Peyer's patch (tissue), 4 donors: ENCODE measurements at regions not wholly inside any gene's neighbourhood (a gene's known extent, or its start where the extent isn't known, plus 50 kb on each side); places are given as distances from the start of the nearest gene placed in this dataset.

ENCODE experiments used
- DNase-seq, 3 donors: peaks; one replicate each; pipeline ENCODE4 v3.0.0-alpha.2; 2017 to 2019
- H3K27ac ChIP-seq, 4 donors: fragments of 200-600 bp; sonication (generic); one replicate each; pipeline ENCODE4 v1.5.1; 2016 to 2019
- H3K27me3 ChIP-seq, 2 donors: fragments of 200-600 bp; sonication (generic); one replicate each; pipeline ENCODE4 v1.5.1; 2019
- H3K36me3 ChIP-seq, 3 donors: fragments of 200-600 bp; sonication (generic); one replicate each; pipeline ENCODE4 v1.5.1; 2016 to 2019
- H3K4me1 ChIP-seq, 4 donors: fragments of 200-600 bp; sonication (generic); one replicate each; pipeline ENCODE4 v1.5.1; 2016 to 2019
- H3K4me3 ChIP-seq, 4 donors: fragments of 200-600 bp; sonication (generic); 1 replicate in 3 of 4; 2 replicates in 1 of 4; pipeline ENCODE4 v1.5.1; 2016 to 2019; ENCODE audit warnings: mild to moderate bottlenecking in 1 of 4
- H3K9me3 ChIP-seq, 4 donors: fragments of 200-600 bp; sonication (generic); one replicate each; pipeline ENCODE4 v1.5.1; 2016 to 2019; ENCODE audit warnings: mild to moderate bottlenecking in 1 of 4
- POLR2A ChIP-seq, 2 donors: fragments of 450-650 bp; IDR thresholded peaks; one replicate each; pipeline ENCODE4 v1.5.1; 2017; ENCODE audit warnings: antibody characterized with exemption in 2 of 2, mild to moderate bottlenecking in 2 of 2, moderate library complexity in 2 of 2
- TF ChIP-seq, protein P1 (sequence below), 6 experiments: fragments of 450-650 bp in 4 of 6; fragments of 200-600 bp in 2 of 6; sonication (generic) in 1 of 6; IDR thresholded peaks; one replicate each; pipeline ENCODE4 v1.5.1; 2017 to 2019; ENCODE audit warnings: antibody characterized with exemption in 6 of 6, mild to moderate bottlenecking in 3 of 6, moderate library complexity in 1 of 6

DNA sequence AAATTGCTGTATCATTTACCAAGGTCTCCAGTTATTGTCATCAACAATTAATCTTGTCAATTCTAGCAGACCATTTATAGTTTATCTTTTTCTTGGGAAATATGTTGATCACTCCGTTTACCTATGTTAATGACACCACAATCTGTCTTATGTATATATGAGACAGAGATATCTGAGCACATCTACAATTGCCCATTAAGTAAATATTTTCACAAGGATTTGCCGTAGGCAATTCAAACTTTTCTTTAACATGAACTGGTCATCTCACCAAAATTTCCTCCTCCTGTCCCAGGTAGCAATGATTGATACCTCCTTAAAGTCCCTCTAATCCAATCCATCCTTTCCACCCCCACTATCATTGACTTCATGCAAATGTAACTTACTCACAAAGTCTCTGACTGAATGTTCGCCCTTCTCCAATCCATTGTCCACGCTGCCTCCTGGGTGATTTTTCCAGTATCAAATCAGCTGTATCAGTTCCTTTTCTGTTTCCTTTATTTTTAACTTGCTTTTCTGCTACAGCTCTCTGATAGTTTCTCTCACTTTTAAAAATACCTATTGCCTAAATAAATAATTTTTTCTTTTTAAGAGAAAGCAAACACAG, 138.3 kb downstream of the GNAT3 start:
- Histone ChIP-seq H3K27ac (no peak overlapping the region), H3K36me3 (no peaks in the 10 kb centered on the region), H3K9me3 (no peaks in the 10 kb centered on the region), H3K4me3 (no peak overlapping the region), H3K27me3 (no peaks in the 10 kb centered on the region), H3K4me1 (no peaks in the 10 kb centered on the region)
- DNase-seq, result no peak
- TF ChIP-seq, protein P1, sequence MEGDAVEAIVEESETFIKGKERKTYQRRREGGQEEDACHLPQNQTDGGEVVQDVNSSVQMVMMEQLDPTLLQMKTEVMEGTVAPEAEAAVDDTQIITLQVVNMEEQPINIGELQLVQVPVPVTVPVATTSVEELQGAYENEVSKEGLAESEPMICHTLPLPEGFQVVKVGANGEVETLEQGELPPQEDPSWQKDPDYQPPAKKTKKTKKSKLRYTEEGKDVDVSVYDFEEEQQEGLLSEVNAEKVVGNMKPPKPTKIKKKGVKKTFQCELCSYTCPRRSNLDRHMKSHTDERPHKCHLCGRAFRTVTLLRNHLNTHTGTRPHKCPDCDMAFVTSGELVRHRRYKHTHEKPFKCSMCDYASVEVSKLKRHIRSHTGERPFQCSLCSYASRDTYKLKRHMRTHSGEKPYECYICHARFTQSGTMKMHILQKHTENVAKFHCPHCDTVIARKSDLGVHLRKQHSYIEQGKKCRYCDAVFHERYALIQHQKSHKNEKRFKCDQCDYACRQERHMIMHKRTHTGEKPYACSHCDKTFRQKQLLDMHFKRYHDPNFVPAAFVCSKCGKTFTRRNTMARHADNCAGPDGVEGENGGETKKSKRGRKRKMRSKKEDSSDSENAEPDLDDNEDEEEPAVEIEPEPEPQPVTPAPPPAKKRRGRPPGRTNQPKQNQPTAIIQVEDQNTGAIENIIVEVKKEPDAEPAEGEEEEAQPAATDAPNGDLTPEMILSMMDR (IDR thresholded peaks at IDR 0.05), result no peak
- no peak for TF ChIP-seq POLR2A (IDR thresholded peaks at IDR 0.05)

DNA sequence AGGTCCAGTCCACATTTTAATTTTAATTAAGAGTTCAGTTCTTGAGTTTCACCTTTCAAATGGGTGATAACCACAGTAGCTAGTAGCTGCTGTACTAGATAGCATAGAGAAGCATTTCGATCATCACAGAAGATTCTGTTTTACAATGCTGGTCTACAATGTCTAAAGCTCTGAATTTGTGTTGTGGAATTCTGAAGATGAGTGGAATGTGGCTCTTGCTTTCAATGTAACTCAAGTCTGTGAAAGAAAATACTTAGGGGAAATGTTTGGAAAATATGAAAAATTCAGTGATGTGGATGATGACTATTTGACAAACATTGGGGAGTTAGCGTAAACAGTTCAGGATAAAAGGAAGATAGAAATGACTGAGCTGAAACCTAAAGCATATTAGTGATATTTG, 139.4 kb downstream of the GNAT3 start:
- Histone ChIP-seq H3K9me3 (no peaks in the 10 kb centered on the region), H3K4me3 (no peak overlapping the region), H3K27ac (no peak overlapping the region), H3K27me3 (no peaks in the 10 kb centered on the region), H3K4me1 (no peaks in the 10 kb centered on the region), H3K36me3 (no peaks in the 10 kb centered on the region)
- no peak for DNase-seq
- TF ChIP-seq, protein P1 (IDR thresholded peaks at IDR 0.05), result no peak
- no peak for TF ChIP-seq POLR2A (IDR thresholded peaks at IDR 0.05)

DNA sequence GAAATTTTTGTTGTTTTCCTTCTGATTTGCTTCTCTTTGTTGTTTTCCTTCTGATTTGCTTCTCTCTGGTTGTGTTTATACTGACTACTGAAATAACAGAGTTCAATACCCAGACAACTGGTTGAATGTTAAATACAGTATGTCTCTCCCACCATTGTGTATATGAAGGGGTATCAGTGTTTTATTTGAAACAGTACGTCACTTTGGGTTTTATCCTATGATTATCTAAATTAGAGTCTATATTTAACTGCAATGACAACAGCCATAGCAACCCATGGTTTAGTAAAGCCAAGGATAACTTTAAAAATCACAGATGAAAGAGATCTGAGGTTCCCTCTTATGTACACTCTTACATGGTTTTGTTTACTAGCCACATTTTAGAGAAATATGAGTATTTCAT, 141.3 kb downstream of the GNAT3 start:
- Histone ChIP-seq H3K4me1 (no peaks in the 10 kb centered on the region), H3K27me3 (no peaks in the 10 kb centered on the region), H3K4me3 (no peak overlapping the region), H3K27ac (no peak overlapping the region), H3K36me3 (no peaks in the 10 kb centered on the region), H3K9me3 (no peaks in the 10 kb centered on the region)
- no peak for DNase-seq
- TF ChIP-seq, protein P1 (IDR thresholded peaks at IDR 0.05), result no peak
- TF ChIP-seq POLR2A (IDR thresholded peaks at IDR 0.05), result no peak

DNA sequence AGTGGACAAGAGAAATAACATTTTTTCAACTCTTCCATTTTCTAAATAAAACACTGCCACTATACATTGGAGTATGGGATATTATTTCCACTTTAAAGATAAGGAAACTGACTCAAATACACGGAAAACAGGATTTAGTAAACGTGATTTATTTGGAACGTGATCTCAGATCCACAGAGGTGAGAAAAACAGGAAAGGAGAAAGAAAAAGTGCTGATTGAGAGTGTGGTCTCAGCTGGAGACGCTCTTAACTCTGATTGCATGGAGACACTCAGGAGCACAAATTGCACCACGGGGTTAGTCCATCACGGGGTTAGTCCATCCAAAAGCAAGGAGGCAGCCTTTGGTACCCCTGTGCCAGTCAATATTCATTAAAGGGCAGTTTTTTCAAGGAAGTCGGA, 142.5 kb downstream of the GNAT3 start:
- Histone ChIP-seq H3K9me3 (no peaks in the 10 kb centered on the region), H3K4me3 (no peak overlapping the region), H3K27ac (no peak overlapping the region), H3K4me1 (no peaks in the 10 kb centered on the region), H3K36me3 (no peaks in the 10 kb centered on the region), H3K27me3 (no peaks in the 10 kb centered on the region)
- DNase-seq, result no peak
- TF ChIP-seq, protein P1 (IDR thresholded peaks at IDR 0.05), result no peak
- no peak for TF ChIP-seq POLR2A (IDR thresholded peaks at IDR 0.05)

DNA sequence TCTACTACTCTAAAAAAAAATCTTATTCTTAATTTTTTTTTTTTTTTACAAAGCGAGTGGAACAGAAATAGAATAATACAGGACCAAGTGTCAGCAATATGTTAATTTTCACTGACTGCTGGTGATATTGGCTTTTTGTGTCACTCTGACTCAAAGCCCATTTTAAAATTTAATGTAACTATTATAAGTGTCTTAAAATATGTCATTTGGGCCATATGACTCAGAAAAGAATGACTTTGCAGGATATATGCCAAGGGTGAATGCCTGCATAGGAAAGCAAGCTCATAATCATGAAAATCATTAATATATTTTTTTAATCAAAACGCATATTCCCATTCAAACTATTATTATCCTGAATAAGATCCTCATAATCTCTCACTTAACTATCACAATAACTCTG, 149.2 kb downstream of the GNAT3 start:
- no peaks in the 10 kb centered on the region for H3K9me3 ChIP-seq
- H3K4me3 ChIP-seq, result no peak overlapping the region
- TF ChIP-seq, protein P1 (IDR thresholded peaks at IDR 0.05), result no peak
- TF ChIP-seq POLR2A (IDR thresholded peaks at IDR 0.05), result no peak
- H3K36me3 ChIP-seq, result no peaks in the 10 kb centered on the region
- no peaks in the 10 kb centered on the region for H3K4me1 ChIP-seq
- DNase-seq, result no peak
- no peaks in the 10 kb centered on the region for H3K27me3 ChIP-seq
- H3K27ac ChIP-seq, result no peak overlapping the region
